HG03139 (cell line): ENCODE measurements at regions not wholly inside any gene's neighbourhood (a gene's known extent, or its start where the extent isn't known, plus 50 kb on each side); places are given as distances from the start of the nearest gene placed in this dataset.

Experiments used
- ATAC-seq: cut with Tn5 transposase; IDR thresholded peaks from one replicate; pipeline ENCODE4 v1.9.1; 2021; ENCODE audit not compliant: unreplicated experiment

GRCh38 chr21:25334046-25334730, 273.1 kb downstream of the MRPL39 start:
- ATAC-seq, result no peak

- ATAC-seq, result no peak
Observed at GRCh38 chr21:25331286-25331685, 276.0 kb downstream of the MRPL39 start.

- no peak for ATAC-seq
Observed at GRCh38 chr21:25330266-25330665, 277.0 kb downstream of the MRPL39 start.

- ATAC-seq, result no peak
Observed at GRCh38 chr21:25329227-25329825, 278.0 kb downstream of the MRPL39 start.

- ATAC-seq, result no peak
Observed at GRCh38 chr21:25328736-25329135, 278.5 kb downstream of the MRPL39 start.

- no peak for ATAC-seq
Observed at GRCh38 chr21:25326181-25326580, 281.1 kb downstream of the MRPL39 start.

GRCh38 chr21:25324666-25325065, 282.6 kb downstream of the MRPL39 start:
- ATAC-seq, result no peak

- ATAC-seq, result no peak
Observed at GRCh38 chr21:25323356-25323949, 283.8 kb downstream of the MRPL39 start.

GRCh38 chr21:25314247-25314646, 293.0 kb downstream of the MRPL39 start:
- no peak for ATAC-seq

- no peak for ATAC-seq
Observed at GRCh38 chr21:25313829-25314228, 293.5 kb downstream of the MRPL39 start.

GRCh38 chr21:25307489-25307888, 299.8 kb downstream of the MRPL39 start:
- ATAC-seq, result no peak

GRCh38 chr21:25304611-25305010, 302.7 kb downstream of the MRPL39 start:
- no peak for ATAC-seq

GRCh38 chr21:25300632-25301031, 306.6 kb downstream of the MRPL39 start:
- no peak for ATAC-seq

GRCh38 chr21:25298512-25299491, 308.5 kb downstream of the MRPL39 start:
- ATAC-seq, result peak; percentile 85

- no peak for ATAC-seq
Observed at GRCh38 chr21:25297117-25297516, 310.2 kb downstream of the MRPL39 start.

- ATAC-seq, result no peak
Observed at GRCh38 chr21:25296252-25296651, 311.0 kb downstream of the MRPL39 start.

- ATAC-seq, result no peak
Observed at GRCh38 chr21:25292396-25292795, 314.9 kb downstream of the MRPL39 start.

- ATAC-seq, result no peak
Observed at GRCh38 chr21:25283720-25284119, 323.6 kb downstream of the MRPL39 start.

GRCh38 chr21:25281134-25281533, 326.1 kb downstream of the MRPL39 start:
- ATAC-seq, result no peak

- ATAC-seq, result no peak
Observed at GRCh38 chr21:25280061-25280460, 327.2 kb downstream of the MRPL39 start.

GRCh38 chr21:25273959-25274358, 333.3 kb downstream of the MRPL39 start:
- ATAC-seq, result no peak
